Heart right ventricle (tissue), 16 donors: ENCODE measurements at regions not wholly inside any gene's neighbourhood (a gene's known extent, or its start where the extent isn't known, plus 50 kb on each side); places are given as distances from the start of the nearest gene placed in this dataset.

Experiments used
- ATAC-seq, 8 donors: fragments of 200-7000 bp; cut with Tn5 transposase; one replicate each; pipeline ENCODE4 v1.9.1; 2020; ENCODE audit warnings: mild to moderate bottlenecking in 8 of 8, moderate library complexity in 8 of 8, moderate number of reproducible peaks in 1 of 8
- DNase-seq, 2 donors: peaks; one replicate each; pipeline ENCODE4 v3.0.0-alpha.2; 2020
- H3K27ac ChIP-seq, 10 donors: fragments of 200-600 bp; sonication (generic) in 2 of 10; one replicate each; pipeline versions ENCODE4 v1.5.0 to v1.8.0; 2020 to 2022; ENCODE audit warnings: mild to moderate bottlenecking in 3 of 10
- H3K27me3 ChIP-seq, 7 donors: fragments of 200-600 bp; one replicate each; pipeline ENCODE4 v1.8.0; 2021 to 2022; ENCODE audit warnings: mild to moderate bottlenecking in 2 of 7
- H3K36me3 ChIP-seq, 9 donors: fragments of 200-600 bp; sonication (generic) in 1 of 9; one replicate each; pipeline versions ENCODE4 v1.5.0 to v1.8.0; 2020 to 2022; ENCODE audit warnings: mild to moderate bottlenecking in 2 of 9
- H3K4me1 ChIP-seq, 9 donors: fragments of 200-600 bp; sonication (generic) in 1 of 9; one replicate each; pipeline versions ENCODE4 v1.5.0 to v1.8.0; 2020 to 2022; ENCODE audit warnings: mild to moderate bottlenecking in 4 of 9
- H3K4me3 ChIP-seq, 10 donors: fragments of 200-600 bp; sonication (generic) in 2 of 10; one replicate each; pipeline versions ENCODE4 v1.5.0 to v1.8.0; 2020 to 2022; ENCODE audit warnings: mild to moderate bottlenecking in 7 of 10, moderate library complexity in 2 of 10
- H3K9me3 ChIP-seq, 11 donors: fragments of 200-600 bp in 10 of 11; sonication (generic) in 2 of 11; one replicate each; pipeline versions ENCODE4 v1.5.0 to v1.8.0; 2013 to 2022; ENCODE audit warnings: mild to moderate bottlenecking in 2 of 11, control low read depth in 1 of 11, moderate library complexity in 1 of 11
- CTCF ChIP-seq, 9 donors: fragments of 200-600 bp; sonication (generic) in 2 of 9; IDR thresholded peaks; one replicate each; pipeline versions ENCODE4 v1.5.0 to v1.8.0; 2021 to 2022; ENCODE audit warnings: antibody characterized with exemption in 9 of 9, mild to moderate bottlenecking in 5 of 9, moderate library complexity in 1 of 9
- WGBS, 2 donors: extraction: QIAGEN DNeasy Blood & Tissue Kit; methylation state at CpG; one replicate each; pipeline ENCODE4 v1.1.7; 2013; ENCODE audit warnings: inconsistent platforms in 1 of 2; 5-methylcytosine and 5-hydroxymethylcytosine counted together
- intact Hi-C, 10 donors: fragments of 100-400 bp; cut with DNase I; formaldehyde crosslinking; loops; one replicate each; pipeline versions ENCODE4 v1.11.1 to v1.14.2; 2022
- donor health status: Arrhythmogenic right ventricular cardiomyopathy.
- donor health status: ischemic (EF 13 %, LVEDD 7.1; RV severe dilation, severe dysfunction).
- donor health status: healthy with polysubstance abuse.
- donor health status: DM: no; HTN: yes; CAD: no.
- donor health status: DM: no; HTN: no; CAD: no.
- donor health status: ischemic (EF 25% LVEDD 6.9; RV normal size, moderate dysfunction).
- donor health status: ischemic (EF 25% LVEDD 5.7; RV mildly dilated, moderate dysfunction).
- donor health status: healthy.
- donor health status: DM: yes; HTN: yes; CAD: no.
- donor health status: Ischemic cardiomyopathy.
- donor health status: ischemic (EF 35%, LVEDD 5.7; RV mildly dilated, moderate dysfunction).
- donor health status: nonischemic (EF 11% LVEDD 7.7; RV severe dilation, severe dysfunction).
- donor health status: DM: yes; HTN: yes; CAD: no.
- donor health status: PGD.
- donor health status: ischemic (EF 29% LVEDD 5.4; RV normal size, mild dysfunction).
- donor health status: nonischemic (EF 23%, LVEDD 6.1; RV moderate dilation, normal function).

DNA sequence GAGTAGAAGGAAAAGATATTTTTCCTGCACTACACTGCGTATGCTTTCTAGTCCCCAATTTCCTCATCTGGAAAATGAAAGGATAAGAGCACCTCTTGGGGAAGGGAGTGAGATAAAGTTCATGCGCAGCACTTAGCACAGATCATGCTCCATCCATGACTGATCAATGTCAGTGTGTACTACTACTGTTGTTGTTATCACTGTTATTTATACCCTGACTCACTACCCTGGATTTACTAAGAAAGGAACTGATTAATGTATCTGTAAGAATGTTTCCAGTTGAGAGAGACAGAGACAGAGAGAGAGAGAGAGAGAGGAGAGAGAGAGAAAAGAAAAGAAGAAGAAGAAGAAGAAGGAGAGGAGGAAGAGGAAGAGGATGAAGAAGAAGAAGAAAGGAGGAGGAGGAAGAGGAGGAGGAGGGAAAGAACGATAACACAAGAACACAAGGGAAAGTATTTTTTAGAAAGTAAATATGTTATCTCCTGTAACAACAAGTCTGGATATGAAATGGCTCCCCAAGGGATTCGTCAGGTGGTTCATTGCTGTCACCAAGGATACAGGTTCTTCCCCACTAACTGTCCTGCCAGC, 212.2 kb upstream of the PROK2 start:
- H3K27ac ChIP-seq, result no peak overlapping the region
- H3K36me3 ChIP-seq, result no peaks in the 10 kb centered on the region
- WGBS, 2 donors, result 62 to 70% methylated on average over 4 of the region's 4 CpGs
- H3K27me3 ChIP-seq, result peaks cover 0 to 14% (median 6%) of the 10 kb centered on the region in 7 donors
- H3K4me3 ChIP-seq, result no peak overlapping the region
- peaks cover 0 to 15% (median 0%) of the 10 kb centered on the region in 9 donors for H3K4me1 ChIP-seq
- DNase-seq (no peak), ATAC-seq (no peak)
- no peaks in the 10 kb centered on the region for H3K9me3 ChIP-seq
- intact Hi-C loops, result no loop called here
- no peak for TF ChIP-seq CTCF (IDR thresholded peaks at IDR 0.05)

GRCh38 chr3:71994906-71995305, 210.0 kb upstream of the PROK2 start:
- Histone ChIP-seq H3K27ac (peak overlapping the region in 1 of 10 donors; percentile 38), H3K36me3 (no peaks in the 10 kb centered on the region), H3K4me1 (peaks cover 0 to 15% (median 0%) of the 10 kb centered on the region in 9 donors), H3K9me3 (peaks cover 0 to 4% (median 0%) of the 10 kb centered on the region in 11 donors), H3K4me3 (no peak overlapping the region), H3K27me3 (peaks cover 0 to 14% (median 4%) of the 10 kb centered on the region in 7 donors)
- intact Hi-C loops, result no loop called here
- DNase-seq (no peak), ATAC-seq (no peak)
- no peak for TF ChIP-seq CTCF (IDR thresholded peaks at IDR 0.05)
- 40 to 43% methylated on average over 3 of the region's 3 CpGs for WGBS, 2 donors

DNA sequence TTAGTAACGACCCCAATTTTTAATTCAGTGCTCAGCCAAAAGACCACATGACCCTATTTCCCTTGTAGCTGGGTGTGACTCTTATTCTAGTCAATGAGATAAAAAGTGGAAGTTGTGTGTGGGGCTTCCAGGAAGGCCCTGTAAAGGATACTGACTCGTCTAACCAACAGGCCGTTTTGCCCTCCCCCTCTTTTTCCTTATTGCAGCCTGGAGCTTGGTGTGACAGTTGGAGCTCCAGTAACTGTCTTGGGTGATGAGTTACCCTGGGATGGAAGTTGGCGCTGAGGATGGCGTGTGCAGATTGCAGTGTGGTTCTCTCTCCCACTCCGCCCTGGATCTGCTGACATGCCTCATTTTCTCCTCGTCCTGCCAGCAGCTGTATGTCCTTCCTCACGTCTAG, 209.3 kb upstream of the PROK2 start:
- peaks cover 0 to 4% (median 0%) of the 10 kb centered on the region in 11 donors for H3K9me3 ChIP-seq
- DNase-seq (no peak), ATAC-seq (peak in 2 of 8 donors; percentile 40 to 58)
- 80 to 82% methylated on average over 8 of the region's 8 CpGs for WGBS, 2 donors
- no peaks in the 10 kb centered on the region for H3K36me3 ChIP-seq
- TF ChIP-seq CTCF (IDR thresholded peaks at IDR 0.05), result no peak
- H3K27me3 ChIP-seq, result peaks cover 0 to 14% (median 4%) of the 10 kb centered on the region in 7 donors
- no peak overlapping the region for H3K4me3 ChIP-seq
- H3K4me1 ChIP-seq, result peaks cover 0 to 15% (median 0%) of the 10 kb centered on the region in 9 donors
- H3K27ac ChIP-seq, result peak overlapping the region in 1 of 10 donors; percentile 38
- intact Hi-C loops, result no loop called here

DNA sequence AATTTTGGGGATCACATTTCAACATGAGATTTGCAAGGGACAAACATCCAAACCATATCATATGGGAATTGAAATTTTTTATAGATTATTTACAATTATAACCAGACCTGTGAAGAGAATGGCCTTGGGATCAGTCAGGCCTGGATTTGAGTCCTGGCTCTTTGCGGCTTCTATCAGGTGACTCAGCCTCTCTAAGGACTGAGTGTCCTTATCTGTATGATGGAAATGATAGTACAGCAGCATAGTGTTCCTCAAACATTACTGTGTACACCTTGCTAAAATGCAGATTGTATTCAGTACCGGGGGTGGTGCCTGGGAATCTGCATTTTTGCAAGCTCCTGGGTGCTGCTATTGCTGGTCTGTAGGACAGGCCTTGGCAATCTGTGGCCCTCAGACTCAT, 206.7 kb upstream of the PROK2 start:
- Histone ChIP-seq H3K9me3 (peaks cover 0 to 4% (median 0%) of the 10 kb centered on the region in 11 donors), H3K4me1 (peaks cover 0 to 31% (median 0%) of the 10 kb centered on the region in 9 donors), H3K36me3 (no peaks in the 10 kb centered on the region), H3K27ac (no peak overlapping the region), H3K27me3 (peaks cover 0 to 8% (median 3%) of the 10 kb centered on the region in 7 donors), H3K4me3 (no peak overlapping the region)
- ATAC-seq (no peak), DNase-seq (no peak)
- no peak for TF ChIP-seq CTCF (IDR thresholded peaks at IDR 0.05)
- 57 to 95% methylated on average over 2 of the region's 2 CpGs for WGBS, 2 donors
- intact Hi-C loops, result no loop called here
